NCI-H2196 (cell line): ENCODE measurements at regions not wholly inside any gene's neighbourhood (a gene's known extent, or its start where the extent isn't known, plus 50 kb on each side); places are given as distances from the start of the nearest gene placed in this dataset.

Experiments
- DNase-seq: peaks from one replicate; lab custom pipeline; 2025; ENCODE audit not compliant: unreplicated experiment; lab: John Stamatoyannopoulos, UW

GRCh38 chr2:105943977-105944376, 199.3 kb downstream of the NCK2 start:
- DNase-seq, result no peak
